ENCODE measurements at regions not wholly inside any gene's neighbourhood (a gene's known extent, or its start where the extent isn't known, plus 50 kb on each side); places are given as distances from the start of the nearest gene placed in this dataset.
"Not testable (repeated sequence)": the region's sequence is repeated elsewhere in the genome, so short reads cannot be mapped to it uniquely, and the experiment has no call there.

- FAIRE-seq = no peak
- no peak overlapping the region for H3K27ac ChIP-seq (ENCODE audit: low read depth in 1 of 3, low read length in 2 of 3)
- 90 to 91% (median 91%) methylated on average over 11 of the region's 11 CpGs for WGBS, 3 donors
- H3K4me3 ChIP-seq (ENCODE audit: low read depth in 1 of 3, low read length in 3 of 3) = no peak overlapping the region
- H3K4me1 ChIP-seq (ENCODE audit: control insufficient read depth in 3 of 3, insufficient read depth in 2 of 3, low read depth in 1 of 3, low read length in 2 of 3) = no peaks in the 10 kb centered on the region
- H3K9me3 ChIP-seq (ENCODE audit: control insufficient read depth in 2 of 2, insufficient read depth in 1 of 2, low read depth in 1 of 2, low read length in 1 of 2) = no peaks in the 10 kb centered on the region
- DNase-seq = no peak
- no peaks in the 10 kb centered on the region for H3K27me3 ChIP-seq (ENCODE audit: control insufficient read depth in 3 of 3, insufficient read depth in 3 of 3, low read length in 3 of 3)
- H3K36me3 ChIP-seq (ENCODE audit: control insufficient read depth in 3 of 3, insufficient read depth in 2 of 3, low read depth in 1 of 3, low read length in 3 of 3) = no peaks in the 10 kb centered on the region
These were observed 225.0 kb upstream of the FAM3C start for GRCh38 chr7:121620953-121621606.

- H3K9me3 ChIP-seq (ENCODE audit: control insufficient read depth in 2 of 2, insufficient read depth in 1 of 2, low read depth in 1 of 2, low read length in 1 of 2) = no peaks in the 10 kb centered on the region
- H3K27ac ChIP-seq (ENCODE audit: low read depth in 1 of 3, low read length in 2 of 3) = no peak overlapping the region
- no peak for DNase-seq
- no peak overlapping the region for H3K4me3 ChIP-seq (ENCODE audit: low read depth in 1 of 3, low read length in 3 of 3)
- FAIRE-seq = no peak
- 44 to 58% (median 52%) methylated on average over 3 of the region's 3 CpGs for WGBS, 3 donors
- no peaks in the 10 kb centered on the region for H3K4me1 ChIP-seq (ENCODE audit: control insufficient read depth in 3 of 3, insufficient read depth in 2 of 3, low read depth in 1 of 3, low read length in 2 of 3)
- H3K36me3 ChIP-seq (ENCODE audit: control insufficient read depth in 3 of 3, insufficient read depth in 2 of 3, low read depth in 1 of 3, low read length in 3 of 3) = no peaks in the 10 kb centered on the region
- H3K27me3 ChIP-seq (ENCODE audit: control insufficient read depth in 3 of 3, insufficient read depth in 3 of 3, low read length in 3 of 3) = no peaks in the 10 kb centered on the region
These were observed 224.1 kb upstream of the FAM3C start for GRCh38 chr7:121620206-121620605.

- H3K4me3 ChIP-seq (ENCODE audit: low read depth in 1 of 3, low read length in 3 of 3) = no peak overlapping the region
- no peak overlapping the region for H3K27ac ChIP-seq (ENCODE audit: low read depth in 1 of 3, low read length in 2 of 3)
- WGBS, 3 donors = 77 to 82% (median 77%) methylated on average over 2 of the region's 2 CpGs
- DNase-seq (no peak), FAIRE-seq (no peak)
- no peaks in the 10 kb centered on the region for H3K9me3 ChIP-seq (ENCODE audit: control insufficient read depth in 2 of 2, insufficient read depth in 1 of 2, low read depth in 1 of 2, low read length in 1 of 2)
- no peaks in the 10 kb centered on the region for H3K36me3 ChIP-seq (ENCODE audit: control insufficient read depth in 3 of 3, insufficient read depth in 2 of 3, low read depth in 1 of 3, low read length in 3 of 3)
- no peaks in the 10 kb centered on the region for H3K4me1 ChIP-seq (ENCODE audit: control insufficient read depth in 3 of 3, insufficient read depth in 2 of 3, low read depth in 1 of 3, low read length in 2 of 3)
- no peaks in the 10 kb centered on the region for H3K27me3 ChIP-seq (ENCODE audit: control insufficient read depth in 3 of 3, insufficient read depth in 3 of 3, low read length in 3 of 3)
These were observed 222.1 kb upstream of the FAM3C start for GRCh38 chr7:121618182-121618581.

- no peak for FAIRE-seq
- Histone ChIP-seq H3K9me3 (ENCODE audit: control insufficient read depth in 2 of 2, insufficient read depth in 1 of 2, low read depth in 1 of 2, low read length in 1 of 2) (no peaks in the 10 kb centered on the region), H3K36me3 (ENCODE audit: control insufficient read depth in 3 of 3, insufficient read depth in 2 of 3, low read depth in 1 of 3, low read length in 3 of 3) (no peaks in the 10 kb centered on the region), H3K27me3 (ENCODE audit: control insufficient read depth in 3 of 3, insufficient read depth in 3 of 3, low read length in 3 of 3) (no peaks in the 10 kb centered on the region), H3K4me3 (ENCODE audit: low read depth in 1 of 3, low read length in 3 of 3) (no peak overlapping the region), H3K27ac (ENCODE audit: low read depth in 1 of 3, low read length in 2 of 3) (no peak overlapping the region), H3K4me1 (ENCODE audit: control insufficient read depth in 3 of 3, insufficient read depth in 2 of 3, low read depth in 1 of 3, low read length in 2 of 3) (peaks cover 0 to 10% (median 0%) of the 10 kb centered on the region in 3 donors)
- peak in 1 of 2 donors; percentile 24 for DNase-seq
- WGBS, 3 donors = 0 to 5% (median 0%) methylated on average over 1 of the region's 1 CpG
These were observed 214.1 kb upstream of the FAM3C start for GRCh38 chr7:121610243-121610642.

- H3K4me3 ChIP-seq (ENCODE audit: low read depth in 1 of 3, low read length in 3 of 3) = no peak overlapping the region
- H3K4me1 ChIP-seq (ENCODE audit: control insufficient read depth in 3 of 3, insufficient read depth in 2 of 3, low read depth in 1 of 3, low read length in 2 of 3) = peaks cover 0 to 14% (median 0%) of the 10 kb centered on the region in 3 donors
- H3K27me3 ChIP-seq (ENCODE audit: control insufficient read depth in 3 of 3, insufficient read depth in 3 of 3, low read length in 3 of 3) = no peaks in the 10 kb centered on the region
- no peaks in the 10 kb centered on the region for H3K9me3 ChIP-seq (ENCODE audit: control insufficient read depth in 2 of 2, insufficient read depth in 1 of 2, low read depth in 1 of 2, low read length in 1 of 2)
- H3K36me3 ChIP-seq (ENCODE audit: control insufficient read depth in 3 of 3, insufficient read depth in 2 of 3, low read depth in 1 of 3, low read length in 3 of 3) = no peaks in the 10 kb centered on the region
- no peak overlapping the region for H3K27ac ChIP-seq (ENCODE audit: low read depth in 1 of 3, low read length in 2 of 3)
- FAIRE-seq = no peak
- DNase-seq = no peak
These were observed 213.1 kb upstream of the FAM3C start for GRCh38 chr7:121609208-121609607.

GRCh38 chr7:121608785-121609184 lies 212.7 kb upstream of the FAM3C start:
- Histone ChIP-seq H3K27ac (ENCODE audit: low read depth in 1 of 3, low read length in 2 of 3) (no peak overlapping the region), H3K4me1 (ENCODE audit: control insufficient read depth in 3 of 3, insufficient read depth in 2 of 3, low read depth in 1 of 3, low read length in 2 of 3) (peaks cover 0 to 14% (median 0%) of the 10 kb centered on the region in 3 donors), H3K36me3 (ENCODE audit: control insufficient read depth in 3 of 3, insufficient read depth in 2 of 3, low read depth in 1 of 3, low read length in 3 of 3) (no peaks in the 10 kb centered on the region), H3K4me3 (ENCODE audit: low read depth in 1 of 3, low read length in 3 of 3) (no peak overlapping the region), H3K9me3 (ENCODE audit: control insufficient read depth in 2 of 2, insufficient read depth in 1 of 2, low read depth in 1 of 2, low read length in 1 of 2) (no peaks in the 10 kb centered on the region), H3K27me3 (ENCODE audit: control insufficient read depth in 3 of 3, insufficient read depth in 3 of 3, low read length in 3 of 3) (no peaks in the 10 kb centered on the region)
- FAIRE-seq (no peak), DNase-seq (peak in 1 of 2 donors; percentile 3)
- WGBS, 3 donors = 47 to 67% (median 52%) methylated on average over 6 of the region's 6 CpGs

- not testable (repeated sequence) for FAIRE-seq
- peaks cover 0 to 14% (median 0%) of the 10 kb centered on the region in 3 donors for H3K4me1 ChIP-seq (ENCODE audit: control insufficient read depth in 3 of 3, insufficient read depth in 2 of 3, low read depth in 1 of 3, low read length in 2 of 3)
These were observed 212.1 kb upstream of the FAM3C start for GRCh38 chr7:121608183-121608582.

GRCh38 chr7:121605317-121605680 lies 209.2 kb upstream of the FAM3C start:
- no peak for FAIRE-seq
- peak in 1 of 2 donors; percentile 29 for DNase-seq
- Histone ChIP-seq H3K4me3 (ENCODE audit: low read depth in 1 of 3, low read length in 3 of 3) (no peak overlapping the region), H3K9me3 (ENCODE audit: control insufficient read depth in 2 of 2, insufficient read depth in 1 of 2, low read depth in 1 of 2, low read length in 1 of 2) (peaks cover 0 to 1% of the 10 kb centered on the region in 2 donors), H3K27ac (ENCODE audit: low read depth in 1 of 3, low read length in 2 of 3) (peak overlapping the region in 1 of 3 donors; percentile 46), H3K27me3 (ENCODE audit: control insufficient read depth in 3 of 3, insufficient read depth in 3 of 3, low read length in 3 of 3) (no peaks in the 10 kb centered on the region), H3K4me1 (ENCODE audit: control insufficient read depth in 3 of 3, insufficient read depth in 2 of 3, low read depth in 1 of 3, low read length in 2 of 3) (peaks cover 0 to 14% (median 0%) of the 10 kb centered on the region in 3 donors), H3K36me3 (ENCODE audit: control insufficient read depth in 3 of 3, insufficient read depth in 2 of 3, low read depth in 1 of 3, low read length in 3 of 3) (no peaks in the 10 kb centered on the region)
- WGBS, 3 donors = 29 to 54% (median 31%) methylated on average over 3 of the region's 3 CpGs

More at GRCh38 chr7:121608183-121608582, 212.1 kb upstream of the FAM3C start:
- whole genome bisulfite sequencing, 3 donors = 80 to 96% (median 87%) methylated on average over 2 of the region's 2 CpGs
- H3K9me3 ChIP-seq (ENCODE audit: control insufficient read depth in 2 of 2, insufficient read depth in 1 of 2, low read depth in 1 of 2, low read length in 1 of 2); H3K4me3 ChIP-seq (ENCODE audit: low read depth in 1 of 3, low read length in 3 of 3); H3K27me3 ChIP-seq (ENCODE audit: control insufficient read depth in 3 of 3, insufficient read depth in 3 of 3, low read length in 3 of 3); H3K27ac ChIP-seq (ENCODE audit: low read depth in 1 of 3, low read length in 2 of 3); H3K36me3 ChIP-seq (ENCODE audit: control insufficient read depth in 3 of 3, insufficient read depth in 2 of 3, low read depth in 1 of 3, low read length in 3 of 3); DNase-seq: not testable (repeated sequence)

Data from small intestine (tissue), 7 donors.